Activated B cell treated with CpG ODN at 0.5 μM for 24 hours (primary cell): ENCODE measurements at regions not wholly inside any gene's neighbourhood (a gene's known extent, or its start where the extent isn't known, plus 50 kb on each side); places are given as distances from the start of the nearest gene placed in this dataset.
"Not testable (repeated sequence)": the region's sequence is repeated elsewhere in the genome, so short reads cannot be mapped to it uniquely, and the experiment has no call there.

Experiments used
- ATAC-seq: fragments of 200-7000 bp; cut with Tn5 transposase; one replicate; pipeline ENCODE4 v1.10.0; 2021; ENCODE audit warnings: low read depth, mild to moderate bottlenecking, moderate library complexity
- CTCF ChIA-PET: fragments of 350-600 bp; sonication (Branson Sonifier 250); formaldehyde crosslinking; loops from one replicate; lab custom pipeline; 2021; ENCODE audit warnings: antibody characterized with exemption; lab: Charles Lee
- POLR2A ChIA-PET: fragments of 350-600 bp; sonication (Branson Sonifier 250); formaldehyde crosslinking; loops from one replicate; lab custom pipeline; 2021; ENCODE audit warnings: antibody characterized with exemption; lab: Charles Lee
- DNase-seq: peaks from one replicate; pipeline ENCODE4 v3.0.0; 2022
- H3K27ac Mint-ChIP-seq: one replicate; pipeline ENCODE4 v1.8.0; 2020; ENCODE audit warnings: mixed read lengths
- H3K27me3 Mint-ChIP-seq: one replicate; pipeline ENCODE4 v1.8.0; 2021; ENCODE audit warnings: mixed read lengths
- H3K36me3 Mint-ChIP-seq: one replicate; pipeline ENCODE4 v1.8.0; 2021; ENCODE audit warnings: low read depth, mixed read lengths
- H3K4me1 Mint-ChIP-seq: one replicate; pipeline ENCODE4 v1.8.0; 2021; ENCODE audit warnings: mixed read lengths
- H3K4me3 Mint-ChIP-seq: one replicate; pipeline ENCODE4 v1.8.0; 2020; ENCODE audit warnings: mild to moderate bottlenecking, mixed read lengths
- H3K9me3 Mint-ChIP-seq: one replicate; pipeline ENCODE4 v1.8.0; 2020; ENCODE audit warnings: mixed read lengths
- CTCF ChIP-seq: fragments of 200-600 bp; IDR thresholded peaks from one replicate; pipeline ENCODE4 v1.8.0; 2022; ENCODE audit warnings: antibody characterized with exemption, mild to moderate bottlenecking
- intact Hi-C: fragments of 100-400 bp; cut with micrococcal nuclease; formaldehyde crosslinking; loops from one replicate; pipeline ENCODE4 v1.15.1; 2024

- ChIA-PET POLR2A (no interaction called here), CTCF (no interaction called here)
- Mint-ChIP-seq H3K36me3 (no peaks in the 10 kb centered on the region), H3K4me3 (no peak overlapping the region), H3K27ac (no peak overlapping the region), H3K4me1 (peaks cover 12% of the 10 kb centered on the region), H3K27me3 (no peaks in the 10 kb centered on the region), H3K9me3 (peaks cover 2% of the 10 kb centered on the region)
- no peak for TF ChIP-seq CTCF
- intact Hi-C loops: no loop called here
- ATAC-seq: no peak
- DNase-seq: no peak
Observed at GRCh38 chr3:177385186-177385585, 187.9 kb upstream of the TBL1XR1 start.

- intact Hi-C loops: no loop called here
- TF ChIP-seq CTCF: no peak
- no peaks in the 10 kb centered on the region for H3K27me3 Mint-ChIP-seq
- DNase-seq (no peak), ATAC-seq (no peak)
- H3K9me3 Mint-ChIP-seq: peaks cover 2% of the 10 kb centered on the region
- peaks cover 12% of the 10 kb centered on the region for H3K4me1 Mint-ChIP-seq
- POLR2A ChIA-PET: interaction anchor here (0.6 kb wide), 1 partner anchor 70 kb away, joined by 3 read pairs; no protein-coding TSS in a partner anchor
- H3K4me3 Mint-ChIP-seq: no peak overlapping the region
- H3K27ac Mint-ChIP-seq: no peak overlapping the region
- CTCF ChIA-PET: no interaction called here
- no peaks in the 10 kb centered on the region for H3K36me3 Mint-ChIP-seq
Observed at GRCh38 chr3:177385831-177386301, 188.6 kb upstream of the TBL1XR1 start.

GRCh38 chr3:177388209-177388608 lies 190.9 kb upstream of the TBL1XR1 start:
- POLR2A ChIA-PET: interaction anchor here (0.6 to 0.8 kb wide), 3 partner anchors 11 to 51 kb away, joined by 3 to 6 read pairs (median 6); no protein-coding TSS in a partner anchor
- intact Hi-C loops: no loop called here

GRCh38 chr3:177394231-177395024 lies 197.1 kb upstream of the TBL1XR1 start:
- ATAC-seq, H3K9me3 Mint-ChIP-seq, H3K27me3 Mint-ChIP-seq, H3K27ac Mint-ChIP-seq, H3K4me1 Mint-ChIP-seq, CTCF ChIA-PET, H3K4me3 Mint-ChIP-seq, H3K36me3 Mint-ChIP-seq, POLR2A ChIA-PET, intact Hi-C loops, DNase-seq: not testable (repeated sequence)

More at GRCh38 chr3:177388209-177388608, 190.9 kb upstream of the TBL1XR1 start:
- TF ChIP-seq CTCF: no peak
- no peak overlapping the region for H3K4me3 Mint-ChIP-seq
- CTCF ChIA-PET: no interaction called here
- H3K27ac Mint-ChIP-seq: no peak overlapping the region
- no peaks in the 10 kb centered on the region for H3K36me3 Mint-ChIP-seq
- peaks cover 8% of the 10 kb centered on the region for H3K4me1 Mint-ChIP-seq
- H3K27me3 Mint-ChIP-seq: no peaks in the 10 kb centered on the region
- ATAC-seq (no peak), DNase-seq (no peak)
- peaks cover 2% of the 10 kb centered on the region for H3K9me3 Mint-ChIP-seq

- DNase-seq: no peak
- Mint-ChIP-seq H3K27me3 (no peaks in the 10 kb centered on the region), H3K9me3 (no peaks in the 10 kb centered on the region), H3K27ac (no peak overlapping the region), H3K4me1 (no peaks in the 10 kb centered on the region), H3K4me3 (no peak overlapping the region), H3K36me3 (no peaks in the 10 kb centered on the region)
- no peak for ATAC-seq
- intact Hi-C loops: no loop called here
- ChIA-PET CTCF (interaction anchor here (1.1 kb wide), 1 partner anchor 346 kb away, joined by 4 read pairs; no protein-coding TSS in a partner anchor), POLR2A (no interaction called here)
- TF ChIP-seq CTCF: no peak
Observed at GRCh38 chr3:177396733-177397132, 199.5 kb upstream of the TBL1XR1 start.
